Brain microvascular endothelial cell (primary cell): ENCODE measurements at regions not wholly inside any gene's neighbourhood (a gene's known extent, or its start where the extent isn't known, plus 50 kb on each side); places are given as distances from the start of the nearest gene placed in this dataset.

Source experiments
- DNase-seq: peaks from one replicate; pipeline ENCODE4 v3.0.0-alpha.2; 2020
- H3K27ac ChIP-seq: fragments of 250-450 bp; sonication (Bioruptor Pico); 2 replicates; pipeline ENCODE4 v1.5.1; 2020; ENCODE audit warnings: mild to moderate bottlenecking, moderate library complexity
- H3K27me3 ChIP-seq: fragments of 250-450 bp; sonication (Bioruptor Pico); replicated peaks from 2 replicates; pipeline ENCODE4 v1.5.1; 2020; ENCODE audit warnings: mild to moderate bottlenecking
- H3K36me3 ChIP-seq: fragments of 250-450 bp; sonication (Bioruptor Pico); replicated peaks from 2 replicates; pipeline ENCODE4 v1.5.1; 2020; ENCODE audit warnings: mild to moderate bottlenecking
- H3K4me3 ChIP-seq: 2 replicates; pipeline ENCODE4 v1.5.1; 2011; ENCODE audit warnings: low read depth, mild to moderate bottlenecking, control low read depth, low read length, moderate library complexity
- in situ Hi-C: cut with HindIII; loops from 2 replicates; pipeline ENCODE4 v1.10.0; 2017; ENCODE audit warnings: low sequenced_read_pairs, low pct_ligation_motif_present
- TF ChIP-seq, protein P1 (sequence below): IDR thresholded peaks from 2 replicates; pipeline ENCODE4 v1.5.1; 2011; ENCODE audit warnings: low read depth, mild to moderate bottlenecking, moderate library complexity, low read length, control low read depth, inconsistent platforms; ENCODE audit errors: missing control alignments

DNA sequence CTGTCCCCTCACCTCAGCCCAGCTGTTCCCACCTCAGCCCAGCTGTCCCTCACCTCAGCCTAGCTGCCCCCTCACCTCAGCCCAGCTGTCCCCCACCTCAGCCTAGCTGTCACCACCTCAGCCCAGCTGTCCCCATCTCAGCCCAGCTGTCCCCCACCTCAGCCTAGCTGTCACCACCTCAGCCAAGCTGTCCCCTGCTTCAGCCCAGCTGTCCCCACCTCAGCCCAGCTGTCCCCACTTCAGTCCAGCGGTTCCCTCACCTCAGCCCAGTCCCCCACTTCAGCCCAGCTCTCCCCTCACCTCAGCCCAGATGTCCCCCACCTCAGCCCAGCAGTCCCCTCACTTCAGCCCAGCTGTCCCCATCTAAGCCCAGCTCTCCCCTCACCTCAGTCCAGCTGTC, 88.4 kb upstream of the CSF3R start:
- H3K27ac ChIP-seq: no peak overlapping the region
- in situ Hi-C loops: no loop called here
- no peak overlapping the region for H3K4me3 ChIP-seq
- TF ChIP-seq, protein P1, sequence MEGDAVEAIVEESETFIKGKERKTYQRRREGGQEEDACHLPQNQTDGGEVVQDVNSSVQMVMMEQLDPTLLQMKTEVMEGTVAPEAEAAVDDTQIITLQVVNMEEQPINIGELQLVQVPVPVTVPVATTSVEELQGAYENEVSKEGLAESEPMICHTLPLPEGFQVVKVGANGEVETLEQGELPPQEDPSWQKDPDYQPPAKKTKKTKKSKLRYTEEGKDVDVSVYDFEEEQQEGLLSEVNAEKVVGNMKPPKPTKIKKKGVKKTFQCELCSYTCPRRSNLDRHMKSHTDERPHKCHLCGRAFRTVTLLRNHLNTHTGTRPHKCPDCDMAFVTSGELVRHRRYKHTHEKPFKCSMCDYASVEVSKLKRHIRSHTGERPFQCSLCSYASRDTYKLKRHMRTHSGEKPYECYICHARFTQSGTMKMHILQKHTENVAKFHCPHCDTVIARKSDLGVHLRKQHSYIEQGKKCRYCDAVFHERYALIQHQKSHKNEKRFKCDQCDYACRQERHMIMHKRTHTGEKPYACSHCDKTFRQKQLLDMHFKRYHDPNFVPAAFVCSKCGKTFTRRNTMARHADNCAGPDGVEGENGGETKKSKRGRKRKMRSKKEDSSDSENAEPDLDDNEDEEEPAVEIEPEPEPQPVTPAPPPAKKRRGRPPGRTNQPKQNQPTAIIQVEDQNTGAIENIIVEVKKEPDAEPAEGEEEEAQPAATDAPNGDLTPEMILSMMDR: no peak
- no peaks in the 10 kb centered on the region for H3K27me3 ChIP-seq
- H3K36me3 ChIP-seq: no peaks in the 10 kb centered on the region
- DNase-seq: no peak

DNA sequence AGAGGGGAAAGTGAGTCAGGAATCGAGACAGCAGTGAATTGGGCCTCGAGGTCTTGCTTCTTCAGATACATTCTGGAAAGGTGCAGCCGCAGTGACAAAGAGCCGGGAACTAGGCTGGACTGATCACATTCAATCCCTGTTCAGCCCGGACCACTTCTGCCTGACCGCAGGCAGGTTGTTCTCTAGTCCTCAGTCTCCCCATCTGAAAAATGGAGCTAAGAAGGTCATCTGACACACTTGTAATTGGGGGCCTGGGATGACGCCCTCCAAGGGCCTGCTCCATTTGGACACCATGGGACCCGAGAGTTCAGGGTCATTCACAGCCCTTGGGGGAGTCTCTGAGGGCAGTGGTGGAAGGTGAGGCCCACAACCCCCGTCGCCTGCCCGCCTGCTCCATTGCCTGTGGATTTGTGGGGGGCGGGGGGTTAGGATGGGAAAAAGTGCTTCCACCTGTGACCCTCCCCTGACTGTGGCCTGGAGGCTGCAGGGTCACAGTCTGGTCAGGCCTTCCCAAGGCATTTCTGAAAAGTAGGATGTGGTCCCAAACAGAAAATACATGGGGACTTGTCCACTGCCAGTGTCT, 87.9 kb upstream of the CSF3R start:
- TF ChIP-seq, protein P1: no peak
- Histone ChIP-seq H3K27ac (no peak overlapping the region), H3K36me3 (no peaks in the 10 kb centered on the region), H3K4me3 (no peak overlapping the region), H3K27me3 (no peaks in the 10 kb centered on the region)
- no peak for DNase-seq
- in situ Hi-C loops: no loop called here

- no peaks in the 10 kb centered on the region for H3K36me3 ChIP-seq
- no peak overlapping the region for H3K27ac ChIP-seq
- in situ Hi-C loops: no loop called here
- no peak for DNase-seq
- TF ChIP-seq, protein P1: no peak
- no peaks in the 10 kb centered on the region for H3K27me3 ChIP-seq
- H3K4me3 ChIP-seq: no peak overlapping the region
These were observed 87.3 kb upstream of the CSF3R start for GRCh38 chr1:36570006-36570405.

GRCh38 chr1:36567601-36568341, 85.1 kb upstream of the CSF3R start:
- no peaks in the 10 kb centered on the region for H3K36me3 ChIP-seq
- in situ Hi-C loops: no loop called here
- H3K27me3 ChIP-seq: no peaks in the 10 kb centered on the region
- TF ChIP-seq, protein P1: no peak
- H3K4me3 ChIP-seq: no peak overlapping the region
- H3K27ac ChIP-seq: no peak overlapping the region
- no peak for DNase-seq

- Histone ChIP-seq H3K4me3 (no peak overlapping the region), H3K27ac (no peak overlapping the region), H3K27me3 (no peaks in the 10 kb centered on the region), H3K36me3 (no peaks in the 10 kb centered on the region)
- no peak for DNase-seq
- TF ChIP-seq, protein P1: no peak
- in situ Hi-C loops: no loop called here
These were observed 83.1 kb upstream of the CSF3R start for GRCh38 chr1:36565576-36566501.
